ENCODE measurements at regions not wholly inside any gene's neighbourhood (a gene's known extent, or its start where the extent isn't known, plus 50 kb on each side); places are given as distances from the start of the nearest gene placed in this dataset.

DNA sequence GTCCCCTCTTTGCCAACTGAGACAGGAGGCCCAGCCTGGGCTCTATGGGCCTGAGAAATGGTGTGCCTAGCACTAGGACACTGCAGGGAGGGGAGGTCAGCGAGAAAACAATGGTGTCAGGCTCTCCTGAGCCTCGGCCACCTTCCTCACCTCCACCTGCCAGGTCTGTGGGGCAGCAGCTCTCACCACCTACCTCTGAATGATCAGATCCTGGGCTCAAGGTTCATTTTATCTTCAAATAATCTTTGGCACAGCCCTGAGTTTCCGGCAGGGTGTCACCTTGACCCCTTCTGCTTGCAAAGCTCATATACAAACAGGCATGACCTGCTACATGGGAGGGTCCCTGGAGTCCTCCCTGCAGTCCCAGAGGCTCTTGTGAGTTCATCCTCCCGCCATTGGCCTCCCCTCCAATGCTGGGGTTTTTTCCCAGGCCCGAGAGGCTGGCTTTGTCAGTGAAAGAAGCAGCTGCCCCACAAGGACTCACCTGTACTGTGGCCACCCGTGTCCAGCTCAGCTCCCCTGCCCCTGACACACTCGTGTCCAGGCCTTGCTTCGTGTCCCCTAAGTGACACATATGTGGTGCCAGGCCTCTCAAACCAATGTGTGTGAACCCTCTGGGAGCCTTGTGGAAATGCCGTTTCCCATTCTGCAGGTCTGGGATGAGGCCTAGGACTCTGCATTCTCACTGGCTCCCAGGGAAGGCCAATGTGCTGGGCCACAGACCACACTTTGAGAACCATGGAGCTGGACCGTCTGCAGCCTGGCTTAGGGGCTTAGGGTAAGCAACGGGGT lies 176.8 kb upstream of the CIBAR2 start (continued):
- TF ChIP-seq, protein P1, sequence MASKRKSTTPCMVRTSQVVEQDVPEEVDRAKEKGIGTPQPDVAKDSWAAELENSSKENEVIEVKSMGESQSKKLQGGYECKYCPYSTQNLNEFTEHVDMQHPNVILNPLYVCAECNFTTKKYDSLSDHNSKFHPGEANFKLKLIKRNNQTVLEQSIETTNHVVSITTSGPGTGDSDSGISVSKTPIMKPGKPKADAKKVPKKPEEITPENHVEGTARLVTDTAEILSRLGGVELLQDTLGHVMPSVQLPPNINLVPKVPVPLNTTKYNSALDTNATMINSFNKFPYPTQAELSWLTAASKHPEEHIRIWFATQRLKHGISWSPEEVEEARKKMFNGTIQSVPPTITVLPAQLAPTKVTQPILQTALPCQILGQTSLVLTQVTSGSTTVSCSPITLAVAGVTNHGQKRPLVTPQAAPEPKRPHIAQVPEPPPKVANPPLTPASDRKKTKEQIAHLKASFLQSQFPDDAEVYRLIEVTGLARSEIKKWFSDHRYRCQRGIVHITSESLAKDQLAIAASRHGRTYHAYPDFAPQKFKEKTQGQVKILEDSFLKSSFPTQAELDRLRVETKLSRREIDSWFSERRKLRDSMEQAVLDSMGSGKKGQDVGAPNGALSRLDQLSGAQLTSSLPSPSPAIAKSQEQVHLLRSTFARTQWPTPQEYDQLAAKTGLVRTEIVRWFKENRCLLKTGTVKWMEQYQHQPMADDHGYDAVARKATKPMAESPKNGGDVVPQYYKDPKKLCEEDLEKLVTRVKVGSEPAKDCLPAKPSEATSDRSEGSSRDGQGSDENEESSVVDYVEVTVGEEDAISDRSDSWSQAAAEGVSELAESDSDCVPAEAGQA (IDR thresholded peaks at IDR 0.05; ENCODE audit: low read depth): no peak
- TF ChIP-seq, protein P1 (CRISPR knock-in tag; IDR thresholded peaks at IDR 0.05; ENCODE audit: borderline replicate concordance): no peak
- TF ChIP-seq ZNF75D (CRISPR knock-in tag; IDR thresholded peaks at IDR 0.05; ENCODE audit: borderline replicate concordance) (no peak), ARID2 (CRISPR knock-in tag; IDR thresholded peaks at IDR 0.05; ENCODE audit: borderline replicate concordance) (no peak), ZNF503 (CRISPR knock-in tag; IDR thresholded peaks at IDR 0.05) (peak; percentile 87), MYNN (CRISPR knock-in tag; IDR thresholded peaks at IDR 0.05; ENCODE audit: low read depth) (no peak), ZNF678 (CRISPR knock-in tag; IDR thresholded peaks at IDR 0.05) (0 out of 2 replicates have a peak, but pooled peaks have one; percentile 29), ZNF737 (CRISPR knock-in tag; IDR thresholded peaks at IDR 0.05; ENCODE audit: borderline replicate concordance) (no peak)
- TF ChIP-seq, protein P2, sequence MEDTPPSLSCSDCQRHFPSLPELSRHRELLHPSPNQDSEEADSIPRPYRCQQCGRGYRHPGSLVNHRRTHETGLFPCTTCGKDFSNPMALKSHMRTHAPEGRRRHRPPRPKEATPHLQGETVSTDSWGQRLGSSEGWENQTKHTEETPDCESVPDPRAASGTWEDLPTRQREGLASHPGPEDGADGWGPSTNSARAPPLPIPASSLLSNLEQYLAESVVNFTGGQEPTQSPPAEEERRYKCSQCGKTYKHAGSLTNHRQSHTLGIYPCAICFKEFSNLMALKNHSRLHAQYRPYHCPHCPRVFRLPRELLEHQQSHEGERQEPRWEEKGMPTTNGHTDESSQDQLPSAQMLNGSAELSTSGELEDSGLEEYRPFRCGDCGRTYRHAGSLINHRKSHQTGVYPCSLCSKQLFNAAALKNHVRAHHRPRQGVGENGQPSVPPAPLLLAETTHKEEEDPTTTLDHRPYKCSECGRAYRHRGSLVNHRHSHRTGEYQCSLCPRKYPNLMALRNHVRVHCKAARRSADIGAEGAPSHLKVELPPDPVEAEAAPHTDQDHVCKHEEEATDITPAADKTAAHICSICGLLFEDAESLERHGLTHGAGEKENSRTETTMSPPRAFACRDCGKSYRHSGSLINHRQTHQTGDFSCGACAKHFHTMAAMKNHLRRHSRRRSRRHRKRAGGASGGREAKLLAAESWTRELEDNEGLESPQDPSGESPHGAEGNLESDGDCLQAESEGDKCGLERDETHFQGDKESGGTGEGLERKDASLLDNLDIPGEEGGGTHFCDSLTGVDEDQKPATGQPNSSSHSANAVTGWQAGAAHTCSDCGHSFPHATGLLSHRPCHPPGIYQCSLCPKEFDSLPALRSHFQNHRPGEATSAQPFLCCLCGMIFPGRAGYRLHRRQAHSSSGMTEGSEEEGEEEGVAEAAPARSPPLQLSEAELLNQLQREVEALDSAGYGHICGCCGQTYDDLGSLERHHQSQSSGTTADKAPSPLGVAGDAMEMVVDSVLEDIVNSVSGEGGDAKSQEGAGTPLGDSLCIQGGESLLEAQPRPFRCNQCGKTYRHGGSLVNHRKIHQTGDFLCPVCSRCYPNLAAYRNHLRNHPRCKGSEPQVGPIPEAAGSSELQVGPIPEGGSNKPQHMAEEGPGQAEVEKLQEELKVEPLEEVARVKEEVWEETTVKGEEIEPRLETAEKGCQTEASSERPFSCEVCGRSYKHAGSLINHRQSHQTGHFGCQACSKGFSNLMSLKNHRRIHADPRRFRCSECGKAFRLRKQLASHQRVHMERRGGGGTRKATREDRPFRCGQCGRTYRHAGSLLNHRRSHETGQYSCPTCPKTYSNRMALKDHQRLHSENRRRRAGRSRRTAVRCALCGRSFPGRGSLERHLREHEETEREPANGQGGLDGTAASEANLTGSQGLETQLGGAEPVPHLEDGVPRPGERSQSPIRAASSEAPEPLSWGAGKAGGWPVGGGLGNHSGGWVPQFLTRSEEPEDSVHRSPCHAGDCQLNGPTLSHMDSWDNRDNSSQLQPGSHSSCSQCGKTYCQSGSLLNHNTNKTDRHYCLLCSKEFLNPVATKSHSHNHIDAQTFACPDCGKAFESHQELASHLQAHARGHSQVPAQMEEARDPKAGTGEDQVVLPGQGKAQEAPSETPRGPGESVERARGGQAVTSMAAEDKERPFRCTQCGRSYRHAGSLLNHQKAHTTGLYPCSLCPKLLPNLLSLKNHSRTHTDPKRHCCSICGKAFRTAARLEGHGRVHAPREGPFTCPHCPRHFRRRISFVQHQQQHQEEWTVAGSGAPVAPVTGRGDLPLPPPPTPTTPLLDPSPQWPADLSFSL (CRISPR knock-in tag; IDR thresholded peaks at IDR 0.05): peak; percentile 69; the same call in 1 of the 2 replicates
- TF ChIP-seq, protein P3, sequence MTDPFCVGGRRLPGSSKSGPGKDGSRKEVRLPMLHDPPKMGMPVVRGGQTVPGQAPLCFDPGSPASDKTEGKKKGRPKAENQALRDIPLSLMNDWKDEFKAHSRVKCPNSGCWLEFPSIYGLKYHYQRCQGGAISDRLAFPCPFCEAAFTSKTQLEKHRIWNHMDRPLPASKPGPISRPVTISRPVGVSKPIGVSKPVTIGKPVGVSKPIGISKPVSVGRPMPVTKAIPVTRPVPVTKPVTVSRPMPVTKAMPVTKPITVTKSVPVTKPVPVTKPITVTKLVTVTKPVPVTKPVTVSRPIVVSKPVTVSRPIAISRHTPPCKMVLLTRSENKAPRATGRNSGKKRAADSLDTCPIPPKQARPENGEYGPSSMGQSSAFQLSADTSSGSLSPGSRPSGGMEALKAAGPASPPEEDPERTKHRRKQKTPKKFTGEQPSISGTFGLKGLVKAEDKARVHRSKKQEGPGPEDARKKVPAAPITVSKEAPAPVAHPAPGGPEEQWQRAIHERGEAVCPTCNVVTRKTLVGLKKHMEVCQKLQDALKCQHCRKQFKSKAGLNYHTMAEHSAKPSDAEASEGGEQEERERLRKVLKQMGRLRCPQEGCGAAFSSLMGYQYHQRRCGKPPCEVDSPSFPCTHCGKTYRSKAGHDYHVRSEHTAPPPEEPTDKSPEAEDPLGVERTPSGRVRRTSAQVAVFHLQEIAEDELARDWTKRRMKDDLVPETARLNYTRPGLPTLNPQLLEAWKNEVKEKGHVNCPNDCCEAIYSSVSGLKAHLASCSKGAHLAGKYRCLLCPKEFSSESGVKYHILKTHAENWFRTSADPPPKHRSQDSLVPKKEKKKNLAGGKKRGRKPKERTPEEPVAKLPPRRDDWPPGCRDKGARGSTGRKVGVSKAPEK (CRISPR knock-in tag; IDR thresholded peaks at IDR 0.05; ENCODE audit: borderline replicate concordance): no peak
